RWPE2 (cell line): ENCODE measurements at regions not wholly inside any gene's neighbourhood (a gene's known extent, or its start where the extent isn't known, plus 50 kb on each side); places are given as distances from the start of the nearest gene placed in this dataset.

Source experiments
- ATAC-seq: fragments of 200-7000 bp; cut with Tn5 transposase; 3 replicates; pipeline ENCODE4 v1.9.1; 2021; ENCODE audit warnings: low read depth
- DNase-seq: peaks from one replicate; pipeline ENCODE4 v3.0.0-alpha.2; 2020; ENCODE audit warnings: low spot score
- H3K27ac ChIP-seq: fragments of 450-650 bp; 2 replicates; pipeline ENCODE4 v1.5.1; 2017; ENCODE audit warnings: mild to moderate bottlenecking; ENCODE audit not compliant: poor library complexity, severe bottlenecking
- H3K27me3 ChIP-seq: fragments of 250-450 bp; sonication (Bioruptor Pico); 2 replicates; pipeline ENCODE4 v1.5.1; 2021; ENCODE audit warnings: mild to moderate bottlenecking, moderate library complexity; ENCODE audit not compliant: insufficient read depth, poor library complexity, severe bottlenecking
- H3K36me3 ChIP-seq: fragments of 250-450 bp; sonication (Bioruptor Pico); 2 replicates; pipeline ENCODE4 v1.5.1; 2020; ENCODE audit warnings: low read depth, mild to moderate bottlenecking, moderate library complexity
- H3K4me1 ChIP-seq: fragments of 250-450 bp; sonication (Bioruptor Pico); 2 replicates; pipeline ENCODE4 v1.5.1; 2021; ENCODE audit warnings: mild to moderate bottlenecking, moderate library complexity; ENCODE audit not compliant: insufficient read depth, poor library complexity, severe bottlenecking
- H3K4me3 ChIP-seq: fragments of 250-450 bp; sonication (Bioruptor Pico); 2 replicates; pipeline ENCODE4 v1.5.1; 2021; ENCODE audit warnings: mild to moderate bottlenecking, moderate library complexity; ENCODE audit not compliant: severe bottlenecking
- H3K9me3 ChIP-seq: fragments of 250-450 bp; sonication (Bioruptor Pico); 2 replicates; pipeline ENCODE4 v1.5.1; 2021; ENCODE audit warnings: mild to moderate bottlenecking, moderate library complexity; ENCODE audit not compliant: severe bottlenecking
- TF ChIP-seq, protein P1 (sequence below): fragments of 450-650 bp; IDR thresholded peaks from one replicate; pipeline ENCODE4 v1.5.1; 2017; ENCODE audit warnings: mild to moderate bottlenecking, moderate library complexity; ENCODE audit not compliant: poor library complexity, severe bottlenecking

DNA sequence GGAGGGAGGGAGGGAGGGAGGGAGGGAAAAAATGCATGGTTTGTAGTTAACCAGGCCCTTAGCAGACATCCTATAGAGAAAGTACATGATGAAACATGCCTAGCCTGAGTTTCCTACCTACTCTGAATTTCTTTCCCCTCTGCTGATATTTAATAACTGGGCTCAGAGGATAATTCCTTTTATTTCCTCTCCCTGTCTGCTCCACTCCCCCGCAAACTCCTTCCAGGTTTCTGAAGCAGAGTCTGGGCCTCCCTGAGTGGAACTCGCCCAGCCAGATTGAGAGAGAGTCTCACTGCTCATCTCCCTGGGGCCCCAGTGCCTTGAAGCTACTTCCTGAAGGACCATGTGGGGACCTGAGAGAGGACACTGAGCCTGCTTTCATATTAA, 111.9 kb upstream of the SLC44A3 start:
- DNase-seq (no peak), ATAC-seq (no peak)
- no peaks in the 10 kb centered on the region for H3K27me3 ChIP-seq
- peaks cover 18% of the 10 kb centered on the region for H3K4me1 ChIP-seq
- no peak overlapping the region for H3K4me3 ChIP-seq
- TF ChIP-seq, protein P1, sequence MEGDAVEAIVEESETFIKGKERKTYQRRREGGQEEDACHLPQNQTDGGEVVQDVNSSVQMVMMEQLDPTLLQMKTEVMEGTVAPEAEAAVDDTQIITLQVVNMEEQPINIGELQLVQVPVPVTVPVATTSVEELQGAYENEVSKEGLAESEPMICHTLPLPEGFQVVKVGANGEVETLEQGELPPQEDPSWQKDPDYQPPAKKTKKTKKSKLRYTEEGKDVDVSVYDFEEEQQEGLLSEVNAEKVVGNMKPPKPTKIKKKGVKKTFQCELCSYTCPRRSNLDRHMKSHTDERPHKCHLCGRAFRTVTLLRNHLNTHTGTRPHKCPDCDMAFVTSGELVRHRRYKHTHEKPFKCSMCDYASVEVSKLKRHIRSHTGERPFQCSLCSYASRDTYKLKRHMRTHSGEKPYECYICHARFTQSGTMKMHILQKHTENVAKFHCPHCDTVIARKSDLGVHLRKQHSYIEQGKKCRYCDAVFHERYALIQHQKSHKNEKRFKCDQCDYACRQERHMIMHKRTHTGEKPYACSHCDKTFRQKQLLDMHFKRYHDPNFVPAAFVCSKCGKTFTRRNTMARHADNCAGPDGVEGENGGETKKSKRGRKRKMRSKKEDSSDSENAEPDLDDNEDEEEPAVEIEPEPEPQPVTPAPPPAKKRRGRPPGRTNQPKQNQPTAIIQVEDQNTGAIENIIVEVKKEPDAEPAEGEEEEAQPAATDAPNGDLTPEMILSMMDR = no peak
- H3K9me3 ChIP-seq = no peaks in the 10 kb centered on the region
- no peaks in the 10 kb centered on the region for H3K36me3 ChIP-seq
- peak overlapping the region; percentile 74 for H3K27ac ChIP-seq

DNA sequence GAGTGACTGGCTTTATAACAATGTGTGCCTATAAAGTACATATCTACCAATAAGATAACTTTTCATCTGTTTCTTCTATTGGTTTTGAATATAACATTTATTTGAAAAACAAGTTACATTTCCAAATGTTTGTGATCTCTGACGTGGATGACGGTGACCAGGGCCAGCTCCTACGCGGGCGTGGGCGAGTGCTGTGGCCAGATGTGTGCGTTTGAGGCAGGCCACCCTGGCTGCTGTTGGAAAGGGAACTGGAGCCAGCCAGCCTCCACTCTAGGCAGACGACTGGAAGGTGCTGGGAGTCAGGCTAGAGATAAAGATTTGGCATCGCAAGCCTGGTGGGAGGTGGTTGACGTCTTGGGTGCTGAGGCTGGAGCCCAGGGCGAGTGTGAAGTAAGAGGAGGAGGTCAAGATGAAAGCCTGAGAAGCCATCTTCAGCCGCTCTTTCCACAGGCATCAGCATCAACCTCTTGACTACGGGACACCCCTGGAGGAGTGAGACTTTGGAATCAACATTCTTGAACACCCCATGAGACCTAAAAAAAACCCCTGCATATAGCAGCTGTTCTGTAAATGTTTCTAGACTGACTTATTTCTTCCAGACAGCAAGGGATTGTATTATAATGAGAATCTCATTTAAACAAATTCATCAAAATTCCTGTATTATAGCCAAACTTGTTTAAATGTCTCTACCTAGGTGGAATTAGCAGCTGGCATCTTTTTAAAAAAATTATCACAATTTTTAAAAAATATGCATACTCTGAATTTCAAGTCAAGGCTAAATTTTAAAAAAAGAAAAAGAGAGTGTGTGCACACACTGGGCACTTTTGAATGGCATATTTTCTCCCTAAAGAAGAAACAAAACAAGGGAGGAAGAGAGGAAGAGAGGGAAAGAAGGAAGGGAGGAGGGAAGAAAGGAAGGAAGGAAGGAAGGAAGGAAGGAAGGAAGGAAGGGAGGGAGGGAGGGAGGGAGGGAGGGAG, 112.5 kb upstream of the SLC44A3 start:
- ATAC-seq (no peak), DNase-seq (no peak)
- H3K27ac ChIP-seq = peak overlapping the region; percentile 74
- no peaks in the 10 kb centered on the region for H3K36me3 ChIP-seq
- H3K4me1 ChIP-seq = peaks cover 14% of the 10 kb centered on the region
- TF ChIP-seq, protein P1 = no peak
- no peaks in the 10 kb centered on the region for H3K9me3 ChIP-seq
- H3K4me3 ChIP-seq = no peak overlapping the region
- H3K27me3 ChIP-seq = no peaks in the 10 kb centered on the region

DNA sequence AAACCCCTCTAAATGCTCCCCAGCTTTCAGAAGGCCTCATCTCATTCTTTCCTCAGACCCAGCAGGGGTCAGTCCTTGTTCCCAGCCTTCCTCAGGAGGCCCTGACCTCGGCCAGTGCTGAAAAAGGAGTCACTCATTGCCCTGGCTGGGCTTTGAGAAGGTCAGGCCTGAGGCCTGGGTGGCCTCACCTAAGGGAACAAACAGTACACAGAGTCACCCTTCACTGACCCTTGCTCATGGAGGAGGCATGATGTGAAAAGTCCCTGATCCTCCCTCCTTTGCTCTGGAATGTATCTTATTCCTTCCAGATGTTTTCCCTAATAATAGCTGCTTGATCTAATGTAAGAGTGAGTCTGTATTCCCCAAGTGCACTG, 117.7 kb upstream of the SLC44A3 start:
- TF ChIP-seq, protein P1 = no peak
- ATAC-seq = no peak
- DNase-seq = no peak
- H3K27me3 ChIP-seq = no peaks in the 10 kb centered on the region
- H3K4me1 ChIP-seq = peaks cover 12% of the 10 kb centered on the region
- H3K36me3 ChIP-seq = no peaks in the 10 kb centered on the region
- no peak overlapping the region for H3K4me3 ChIP-seq
- no peak overlapping the region for H3K27ac ChIP-seq
- no peaks in the 10 kb centered on the region for H3K9me3 ChIP-seq

DNA sequence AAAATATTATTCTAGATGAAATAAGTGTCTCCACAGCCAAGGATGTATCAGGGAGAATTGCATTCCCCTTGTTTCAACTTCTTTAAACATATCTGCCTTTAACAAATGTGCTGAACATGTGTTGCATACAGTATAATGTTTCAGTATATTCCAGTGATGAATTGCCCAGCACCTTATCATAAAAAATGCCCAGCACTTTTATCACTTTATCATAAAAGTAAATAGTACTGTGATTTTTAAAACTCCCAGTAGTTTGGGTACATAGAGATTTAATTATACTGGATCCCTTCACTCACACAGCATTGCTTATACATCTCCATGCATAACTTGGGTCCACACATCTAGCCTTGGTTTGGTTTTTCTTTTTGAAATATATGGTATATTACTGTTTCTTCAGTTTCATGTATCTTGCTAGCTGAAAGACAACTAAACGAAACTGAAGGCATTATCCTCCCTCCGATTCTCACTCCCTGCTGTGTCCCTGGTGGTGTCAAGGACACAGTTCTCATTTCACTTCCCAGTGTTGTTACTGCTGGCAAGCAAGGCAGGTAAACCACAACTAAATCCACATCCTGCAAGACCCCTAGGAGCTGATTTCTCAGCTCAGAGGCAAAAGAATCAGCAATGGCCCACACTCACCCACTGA, 118.2 kb upstream of the SLC44A3 start:
- TF ChIP-seq, protein P1 = no peak
- Histone ChIP-seq H3K36me3 (no peaks in the 10 kb centered on the region), H3K4me3 (no peak overlapping the region), H3K4me1 (peaks cover 12% of the 10 kb centered on the region), H3K9me3 (no peaks in the 10 kb centered on the region), H3K27me3 (no peaks in the 10 kb centered on the region), H3K27ac (no peak overlapping the region)
- no peak for DNase-seq
- ATAC-seq = no peak
